HG03045 (cell line): ENCODE measurements at regions not wholly inside any gene's neighbourhood (a gene's known extent, or its start where the extent isn't known, plus 50 kb on each side); places are given as distances from the start of the nearest gene placed in this dataset.
"Not testable (repeated sequence)": the region's sequence is repeated elsewhere in the genome, so short reads cannot be mapped to it uniquely, and the experiment has no call there.

Source experiments
- ATAC-seq: cut with Tn5 transposase; IDR thresholded peaks from one replicate; pipeline ENCODE4 v1.9.1; 2021; ENCODE audit warnings: mild to moderate bottlenecking, moderate library complexity; ENCODE audit not compliant: unreplicated experiment

DNA sequence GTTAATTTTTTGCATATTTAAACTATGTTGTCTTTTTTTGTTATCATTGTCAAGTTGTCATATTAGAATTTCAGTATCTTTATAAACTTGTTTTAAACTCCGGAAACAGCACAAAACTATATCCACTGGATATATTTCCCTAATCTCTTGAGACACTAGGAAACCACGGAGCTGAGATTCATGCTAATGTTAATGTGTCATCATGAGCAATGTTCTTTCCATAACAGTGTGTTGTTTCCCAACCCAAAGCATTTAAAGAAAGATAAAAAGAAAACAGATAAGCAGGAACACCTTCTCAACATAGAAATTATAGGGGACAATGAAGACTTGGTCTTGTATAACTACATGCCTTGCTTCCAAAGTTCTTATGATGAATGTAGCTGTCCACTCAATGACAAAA lies 626.2 kb upstream of the TMPRSS15 start:
- no peak for ATAC-seq

DNA sequence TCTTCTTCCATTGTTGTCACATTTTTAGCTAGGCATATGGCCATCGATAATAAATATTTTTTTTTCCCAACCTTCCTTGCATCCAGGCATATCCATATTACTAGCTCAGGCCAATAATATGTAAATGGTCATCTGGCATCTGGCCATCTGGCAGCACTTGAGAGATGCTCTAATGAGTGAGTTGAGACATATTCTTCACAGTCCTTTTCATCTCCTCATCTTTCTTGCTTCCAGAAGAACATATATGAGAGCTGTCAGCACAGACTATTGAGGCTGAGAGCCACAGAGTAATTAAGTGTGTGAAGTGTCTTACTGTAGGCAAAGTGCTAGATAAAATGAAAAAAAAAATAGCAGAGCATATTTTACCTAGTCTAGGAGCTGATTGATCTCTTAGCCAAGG lies 628.4 kb upstream of the TMPRSS15 start:
- no peak for ATAC-seq

DNA sequence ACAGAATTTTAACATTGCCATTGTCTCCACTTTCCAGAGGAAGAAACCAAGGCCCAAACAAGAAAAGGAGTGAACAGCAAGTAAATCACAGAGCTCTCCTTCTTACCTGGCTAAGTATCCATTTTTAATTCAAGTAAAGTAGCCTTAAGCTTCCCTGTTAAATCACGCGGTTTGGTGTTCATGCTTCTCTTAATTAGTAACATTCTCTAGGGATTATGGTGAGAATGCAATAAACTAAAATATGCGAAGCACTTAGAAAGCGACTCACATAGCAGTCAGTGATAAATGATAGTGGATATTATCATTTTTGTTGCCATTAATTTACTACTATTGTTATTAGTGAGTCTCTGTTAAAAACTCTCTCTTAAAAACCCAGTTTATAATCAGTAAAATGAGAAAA lies 630.5 kb upstream of the TMPRSS15 start:
- ATAC-seq, result no peak

- no peak for ATAC-seq
Observed at GRCh38 chr21:19034560-19034959, 631.0 kb upstream of the TMPRSS15 start.

DNA sequence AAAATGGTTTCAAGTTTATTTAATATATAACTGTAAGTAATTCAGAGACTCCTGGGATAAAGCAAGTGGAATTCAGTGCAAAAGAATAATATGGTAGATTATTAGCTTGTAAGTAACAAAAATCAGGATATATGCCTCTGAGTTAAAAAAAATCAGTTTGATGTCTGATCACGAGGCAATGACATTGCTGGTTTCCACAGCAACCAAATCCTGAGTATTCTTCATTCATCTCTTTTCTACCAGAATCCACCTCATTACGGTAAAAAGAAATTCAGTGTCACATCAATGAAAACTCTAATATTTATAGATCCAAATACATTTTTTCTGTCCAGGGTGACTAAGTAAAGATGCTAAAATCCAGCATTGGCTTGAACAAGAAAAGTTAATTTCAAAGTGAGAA lies 642.3 kb upstream of the TMPRSS15 start:
- ATAC-seq, result no peak

GRCh38 chr21:19048098-19048672 lies 644.6 kb upstream of the TMPRSS15 start:
- no peak for ATAC-seq

DNA sequence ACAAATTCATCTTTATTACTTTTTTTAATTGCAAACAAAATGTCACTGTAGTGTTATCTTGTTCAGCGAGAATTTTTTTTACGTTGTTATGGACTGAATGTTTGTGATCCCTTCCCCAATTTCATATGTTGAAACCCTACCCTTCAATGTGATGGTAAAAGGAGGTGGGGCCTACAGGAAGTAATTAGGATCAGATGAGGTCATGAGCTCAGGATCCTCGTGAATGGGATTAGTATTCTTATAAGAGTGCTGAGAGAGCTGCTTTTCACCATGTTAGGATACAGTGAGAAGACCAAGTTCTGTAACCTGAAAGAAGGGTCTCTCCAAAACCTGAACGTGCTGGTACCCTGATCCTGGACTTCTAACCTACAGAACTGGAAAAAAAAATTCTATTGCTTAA lies 646.0 kb upstream of the TMPRSS15 start:
- no peak for ATAC-seq

- ATAC-seq, result no peak
Observed at GRCh38 chr21:19065164-19065563, 661.6 kb upstream of the TMPRSS15 start.

DNA sequence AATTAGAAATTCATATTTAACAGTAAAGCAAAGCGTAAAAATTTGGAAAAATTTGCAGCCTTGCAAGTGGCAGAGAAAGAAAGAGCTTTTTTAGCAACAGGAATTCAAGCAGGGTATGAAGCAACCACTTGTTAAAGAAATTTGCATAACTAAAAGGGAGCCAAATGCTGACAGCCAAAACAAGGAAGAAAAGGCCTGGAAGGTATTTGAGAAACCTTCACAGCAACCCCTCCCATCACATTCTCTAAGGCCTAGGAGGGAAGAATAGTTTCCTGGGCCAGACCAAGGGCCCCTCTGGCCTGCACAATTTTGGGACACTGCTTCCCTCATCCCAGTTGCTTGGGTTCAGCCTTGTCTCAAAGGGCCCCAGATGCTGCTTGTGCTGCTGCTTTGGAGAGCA lies 672.4 kb upstream of the TMPRSS15 start:
- no peak for ATAC-seq

DNA sequence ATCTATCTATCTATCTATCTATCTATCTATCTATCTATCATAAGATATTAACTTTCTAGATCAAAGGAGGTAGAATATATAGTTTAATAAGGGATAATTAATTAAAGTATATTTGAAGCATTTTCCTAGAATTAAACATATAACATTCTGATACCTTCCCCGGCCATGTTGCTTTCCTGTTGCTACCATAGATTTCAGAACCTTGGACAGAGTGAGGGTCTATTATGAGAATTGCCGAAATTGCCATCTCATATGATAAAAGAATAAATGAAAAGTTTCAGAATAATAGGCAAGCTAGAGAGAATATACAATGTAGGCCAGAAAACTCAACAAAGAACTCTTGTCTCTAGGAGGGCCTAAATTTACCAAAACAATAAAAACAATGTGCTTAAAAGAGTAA lies 706.1 kb upstream of the TMPRSS15 start:
- ATAC-seq, result no peak

DNA sequence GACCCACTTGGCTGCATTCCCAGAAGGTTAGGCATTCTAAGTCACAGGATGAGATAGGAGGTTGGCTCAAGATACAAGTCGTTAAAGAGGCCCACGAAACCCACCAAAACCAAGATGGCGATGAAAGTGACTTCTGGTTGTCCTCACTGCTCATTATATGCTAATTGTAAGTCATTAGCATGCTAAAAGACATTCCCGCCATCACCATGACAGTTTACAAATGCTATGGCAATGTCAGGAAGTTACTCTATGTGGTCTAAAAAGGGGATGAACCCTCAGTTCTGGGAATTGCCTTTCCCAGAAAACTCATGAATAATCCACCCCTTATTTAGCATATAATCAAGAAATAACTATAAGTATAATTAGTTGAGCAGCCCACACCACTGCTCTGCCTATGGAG lies 715.7 kb upstream of the TMPRSS15 start:
- ATAC-seq, result not testable (repeated sequence)

DNA sequence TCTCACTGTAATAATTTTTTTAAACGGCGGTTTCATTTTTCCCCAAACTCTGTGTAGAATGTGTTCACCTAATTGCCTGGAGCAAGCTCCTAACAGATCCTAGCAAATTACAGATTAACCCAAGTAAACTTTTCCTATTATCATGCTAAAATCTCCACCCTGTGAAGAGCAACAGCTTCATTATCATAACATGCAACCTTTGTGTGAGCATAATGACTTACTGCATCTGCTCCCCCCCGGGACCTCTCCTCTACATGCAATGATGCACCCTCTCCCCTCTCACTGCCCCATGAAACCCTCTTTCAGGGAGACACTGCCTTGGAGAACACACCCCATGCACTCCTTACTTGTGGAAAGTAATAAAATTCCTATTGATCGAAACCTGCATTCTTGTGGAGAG lies 717.0 kb upstream of the TMPRSS15 start:
- no peak for ATAC-seq

GRCh38 chr21:19122356-19122755 lies 718.8 kb upstream of the TMPRSS15 start:
- no peak for ATAC-seq

GRCh38 chr21:19123053-19123452 lies 719.5 kb upstream of the TMPRSS15 start:
- no peak for ATAC-seq

DNA sequence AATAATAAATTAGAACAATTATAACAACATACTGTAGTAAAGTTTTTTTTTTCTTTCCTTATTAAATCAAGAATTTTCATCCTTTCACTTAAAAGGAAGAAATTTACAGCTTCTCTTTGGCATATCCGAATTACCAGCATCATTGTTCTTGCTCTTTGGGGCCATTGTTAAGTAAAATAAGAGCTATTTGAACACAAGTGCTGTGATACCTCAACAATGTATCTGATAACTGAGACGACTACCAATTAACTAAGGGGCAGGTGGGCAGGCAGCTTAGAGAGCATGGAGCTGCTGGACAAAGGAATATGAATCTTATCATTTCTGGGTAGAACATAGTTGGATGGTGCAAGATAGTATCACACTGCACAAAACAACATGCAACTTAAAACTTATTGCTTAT lies 719.9 kb upstream of the TMPRSS15 start:
- no peak for ATAC-seq

GRCh38 chr21:19124691-19125090 lies 721.1 kb upstream of the TMPRSS15 start:
- ATAC-seq, result no peak

GRCh38 chr21:19130379-19131028 lies 726.9 kb upstream of the TMPRSS15 start:
- no peak for ATAC-seq

DNA sequence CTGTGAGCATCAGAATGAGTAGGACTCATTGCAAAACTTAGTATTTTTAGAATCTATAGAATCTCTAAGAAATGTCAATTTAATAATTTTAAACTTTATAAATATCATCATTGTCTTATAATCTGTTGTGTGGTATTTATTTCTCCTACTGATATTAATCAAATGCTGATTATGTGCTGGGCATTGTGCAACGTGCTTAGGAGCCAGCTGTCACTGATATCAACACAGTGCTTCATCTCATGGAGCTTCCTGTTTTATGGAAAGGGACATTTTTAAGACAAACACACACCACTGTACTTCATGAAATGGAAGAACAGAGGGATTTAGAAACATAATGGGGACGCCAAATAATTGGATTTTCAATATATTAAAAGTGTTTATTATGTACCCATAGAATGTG lies 737.9 kb upstream of the TMPRSS15 start:
- no peak for ATAC-seq

- no peak for ATAC-seq
Observed at GRCh38 chr21:19145682-19146293, 742.2 kb upstream of the TMPRSS15 start.

DNA sequence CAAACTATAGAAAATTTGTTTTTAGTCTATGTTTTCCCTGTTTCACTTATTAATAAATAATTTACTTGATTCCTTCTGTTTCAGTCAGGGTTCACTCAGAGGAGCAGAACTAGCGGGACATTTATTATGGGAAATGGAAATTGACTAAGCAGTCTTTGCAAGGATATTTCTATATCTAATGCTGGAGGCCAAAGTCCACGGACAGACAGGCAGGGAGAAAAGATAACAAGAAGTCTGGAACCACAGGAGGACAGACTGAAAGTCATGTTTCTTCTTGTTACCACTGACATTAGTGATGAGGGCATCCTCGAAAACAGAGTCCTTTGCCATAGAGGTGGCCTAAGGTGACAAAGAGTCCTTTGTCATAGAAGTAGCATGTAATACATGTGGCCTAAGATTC lies 744.5 kb upstream of the TMPRSS15 start:
- no peak for ATAC-seq

DNA sequence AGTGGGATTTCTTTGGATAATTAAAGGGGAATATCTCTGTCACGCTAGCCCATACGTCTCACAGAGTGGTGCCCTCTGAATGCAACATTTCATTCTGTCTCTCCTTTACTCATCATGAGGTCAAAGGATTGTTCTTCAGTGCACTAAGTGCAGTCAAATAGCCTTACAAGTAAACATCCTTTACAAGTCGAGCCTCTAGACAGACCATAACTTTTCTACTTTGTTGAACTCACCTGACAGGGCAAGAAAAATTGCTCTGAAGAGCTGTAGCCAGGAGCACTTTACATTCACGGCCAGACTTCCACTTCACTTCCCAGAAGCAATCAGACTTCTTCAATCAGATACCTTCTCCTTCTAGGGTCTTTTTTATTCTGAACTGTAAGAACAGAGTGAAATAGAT lies 768.0 kb upstream of the TMPRSS15 start:
- ATAC-seq, result no peak

GRCh38 chr21:19181604-19182140 lies 778.1 kb upstream of the TMPRSS15 start:
- no peak for ATAC-seq
